DMS153 treated with DMSO at 0.1 percent for 48 hours (cell line): ENCODE measurements at regions not wholly inside any gene's neighbourhood (a gene's known extent, or its start where the extent isn't known, plus 50 kb on each side); places are given as distances from the start of the nearest gene placed in this dataset.

Experiments used
- DNase-seq: peaks from one replicate; lab custom pipeline; 2025; ENCODE audit not compliant: unreplicated experiment; lab: John Stamatoyannopoulos, UW

DNA sequence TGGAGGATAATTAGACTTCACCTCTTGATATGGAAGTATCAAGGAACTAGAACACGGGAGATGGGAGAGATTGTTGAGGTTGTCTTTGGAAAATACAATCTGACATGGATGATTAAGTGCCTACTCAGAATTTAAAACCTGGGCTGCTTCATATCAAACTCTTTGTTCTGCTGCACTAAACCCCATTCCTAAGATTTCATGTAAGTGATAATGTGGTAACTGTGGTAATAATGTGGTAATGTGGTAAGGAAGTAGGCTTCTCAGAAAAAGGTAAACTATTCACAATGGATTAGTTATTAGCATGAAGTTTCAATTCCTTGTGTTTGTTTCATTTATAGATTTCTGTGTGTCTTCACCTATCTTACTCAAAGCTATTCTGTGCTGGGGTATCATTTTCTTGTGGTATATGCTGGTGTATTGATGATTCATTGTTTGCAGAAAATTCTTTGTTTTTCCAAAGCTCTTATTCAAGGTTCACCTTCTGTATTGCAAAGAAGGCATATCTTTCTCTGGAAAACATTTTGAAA is 129.9 kb upstream of the TAC1 start:
- no peak for DNase-seq

GRCh38 chr7:97620495-97620894 is 111.4 kb upstream of the TAC1 start:
- DNase-seq = no peak

DNA sequence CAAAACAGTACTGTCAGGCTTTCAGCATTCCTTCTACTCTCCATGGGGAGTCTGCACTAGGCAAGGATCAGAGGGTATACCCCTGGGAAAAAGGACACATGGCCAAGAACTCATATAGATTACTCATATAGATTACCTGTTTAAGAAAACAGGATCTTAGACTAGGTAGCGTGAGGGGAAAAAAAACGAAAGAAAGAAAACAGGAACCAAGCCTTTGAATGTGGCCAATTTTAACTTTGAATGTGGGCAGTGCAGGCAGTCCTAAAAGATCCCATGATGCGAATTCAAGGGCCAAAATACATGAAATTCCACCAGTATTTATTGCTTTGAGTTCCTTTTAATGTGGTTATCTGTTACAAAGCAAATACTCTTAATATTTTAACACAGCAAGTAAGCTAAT is 108.6 kb upstream of the TAC1 start:
- no peak for DNase-seq

GRCh38 chr7:97630116-97630515 is 101.8 kb upstream of the TAC1 start:
- DNase-seq = no peak

DNA sequence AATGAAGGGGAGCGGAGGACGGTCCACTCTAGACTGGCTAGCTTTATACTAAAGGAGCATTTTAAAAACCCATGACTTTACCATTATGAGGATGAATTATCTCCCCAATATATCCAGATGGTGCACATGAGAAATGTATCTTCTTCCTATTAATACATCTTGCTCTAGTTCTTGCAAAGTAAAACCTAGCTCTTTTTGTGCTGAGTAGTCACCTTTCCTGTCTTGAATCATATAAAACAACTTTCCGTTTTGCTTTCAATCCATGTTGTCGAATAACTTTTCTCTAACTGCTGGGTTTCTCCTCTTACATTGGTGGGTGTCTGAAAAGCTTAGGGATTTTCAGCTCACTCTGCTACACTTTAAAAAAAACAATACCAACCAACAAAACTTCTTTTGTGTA is 96.3 kb upstream of the TAC1 start:
- no peak for DNase-seq

DNA sequence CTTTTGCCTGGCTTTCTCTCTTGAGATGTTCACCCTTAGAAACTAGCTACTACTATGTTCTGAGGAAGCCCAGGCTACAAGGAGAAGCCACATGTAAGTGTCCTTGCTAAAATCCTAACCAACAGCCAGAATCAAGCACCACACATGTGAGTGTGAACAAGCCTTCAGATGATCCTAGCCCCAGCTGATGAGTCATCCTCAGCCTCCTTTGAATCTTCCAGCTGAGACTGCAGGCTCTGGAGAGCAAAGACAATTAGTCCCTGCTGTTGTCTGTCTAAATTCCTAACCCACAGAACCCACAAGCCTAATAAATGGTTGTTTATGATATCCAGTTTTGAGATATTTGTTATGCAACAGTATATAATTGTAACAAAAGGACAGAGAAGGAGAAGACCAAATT is 92.8 kb upstream of the TAC1 start:
- DNase-seq = no peak

GRCh38 chr7:97659363-97660045 is 72.4 kb upstream of the TAC1 start:
- no peak for DNase-seq

GRCh38 chr7:97667359-97667758 is 64.5 kb upstream of the TAC1 start:
- DNase-seq = no peak

- DNase-seq = no peak
Observed at GRCh38 chr7:97671571-97671970, 60.3 kb upstream of the TAC1 start.

GRCh38 chr7:97680622-97681021 is 51.3 kb upstream of the TAC1 start:
- peak; percentile 58 for DNase-seq
